Liver (tissue), 8 donors: ENCODE measurements at regions not wholly inside any gene's neighbourhood (a gene's known extent, or its start where the extent isn't known, plus 50 kb on each side); places are given as distances from the start of the nearest gene placed in this dataset.

Source experiments
- DNase-seq: peaks from one replicate; pipeline ENCODE4 v3.0.0-alpha.2; 2017; ENCODE audit warnings: low spot score
- H3K27ac ChIP-seq, 2 donors: one replicate each; pipeline ENCODE4 v1.7.0; 2013; ENCODE audit warnings: inconsistent platforms in 2 of 2, low read length in 2 of 2, control low read depth in 1 of 2, low read depth in 1 of 2, mild to moderate bottlenecking in 1 of 2
- H3K27me3 ChIP-seq, 4 donors: one replicate each; pipeline versions ENCODE4 v1.6.1 to v1.7.0; 2013; ENCODE audit warnings: low read length in 3 of 4, inconsistent platforms in 1 of 4, mild to moderate bottlenecking in 1 of 4, moderate library complexity in 1 of 4; ENCODE audit not compliant: control insufficient read depth in 4 of 4, insufficient read depth in 4 of 4
- H3K36me3 ChIP-seq, 4 donors: one replicate each; pipeline versions ENCODE4 v1.6.1 to v1.7.0; 2013; ENCODE audit warnings: low read length in 3 of 4, mild to moderate bottlenecking in 3 of 4, low read depth in 1 of 4, moderate library complexity in 1 of 4; ENCODE audit not compliant: control insufficient read depth in 4 of 4, insufficient read depth in 3 of 4
- H3K4me1 ChIP-seq, 4 donors: one replicate each; pipeline versions ENCODE4 v1.6.1 to v1.7.0; 2013; ENCODE audit warnings: low read length in 3 of 4, mild to moderate bottlenecking in 3 of 4, moderate library complexity in 1 of 4; ENCODE audit not compliant: control insufficient read depth in 4 of 4, insufficient read depth in 4 of 4
- H3K4me3 ChIP-seq, 3 donors: one replicate each; pipeline versions ENCODE4 v1.6.1 to v1.7.0; 2013; ENCODE audit warnings: low read length in 3 of 3, control low read depth in 1 of 3, low read depth in 1 of 3, mild to moderate bottlenecking in 1 of 3
- H3K9ac ChIP-seq, 2 donors: one replicate each; pipeline ENCODE4 v1.7.0; 2013; ENCODE audit warnings: low read length in 2 of 2, mild to moderate bottlenecking in 2 of 2, moderate library complexity in 2 of 2, control low read depth in 1 of 2, low read depth in 1 of 2
- H3K9me3 ChIP-seq, 4 donors: one replicate each; pipeline versions ENCODE4 v1.6.1 to v1.7.0; 2013; ENCODE audit warnings: low read length in 3 of 4; ENCODE audit not compliant: control insufficient read depth in 4 of 4
- ATF3 ChIP-seq: IDR thresholded peaks from 2 replicates; pipeline ENCODE4 v1.6.1; 2016; ENCODE audit warnings: antibody characterized with exemption
- CTCF ChIP-seq: fragments of 150-350 bp; IDR thresholded peaks from 2 replicates; pipeline ENCODE4 v1.5.1; 2017; ENCODE audit warnings: improper control_type of control experiment, low read depth, low read length; ENCODE audit not compliant: missing input control
- EGR1 ChIP-seq, 2 donors: IDR thresholded peaks; 2 replicates each; pipeline ENCODE4 v1.6.1; 2016 to 2018; ENCODE audit warnings: antibody characterized with exemption in 2 of 2, low read depth in 2 of 2
- FOXA1 ChIP-seq: IDR thresholded peaks from 2 replicates; pipeline ENCODE4 v1.6.1; 2016; ENCODE audit warnings: antibody characterized with exemption
- FOXA2 ChIP-seq: IDR thresholded peaks from 2 replicates; pipeline ENCODE4 v1.6.1; 2016; ENCODE audit warnings: antibody characterized with exemption
- GABPA ChIP-seq, 2 donors: IDR thresholded peaks in 1 of 2; conservative IDR thresholded peaks in 1 of 2; 2 replicates each; pipeline ENCODE4 v1.6.1; 2016; ENCODE audit warnings: antibody characterized with exemption in 2 of 2, mild to moderate bottlenecking in 1 of 2, moderate library complexity in 1 of 2
- HNF4A ChIP-seq, 2 donors: conservative IDR thresholded peaks; 2 replicates each; pipeline ENCODE4 v1.6.1; 2016; ENCODE audit warnings: antibody characterized with exemption in 2 of 2, mild to moderate bottlenecking in 2 of 2
- HNF4G ChIP-seq: IDR thresholded peaks from 2 replicates; pipeline ENCODE4 v1.6.1; 2016; ENCODE audit warnings: antibody characterized with exemption
- JUND ChIP-seq, 2 donors: IDR thresholded peaks; 2 replicates each; pipeline ENCODE4 v1.6.1; 2016; ENCODE audit warnings: antibody characterized with exemption in 2 of 2
- MAX ChIP-seq: IDR thresholded peaks from 2 replicates; pipeline ENCODE4 v1.6.1; 2016; ENCODE audit warnings: antibody characterized with exemption
- NR2F2 ChIP-seq: IDR thresholded peaks from 2 replicates; pipeline ENCODE4 v1.6.1; 2016; ENCODE audit warnings: antibody characterized with exemption
- RAD21 ChIP-seq, 2 donors: IDR thresholded peaks; 2 replicates each; pipeline ENCODE4 v1.6.1; 2016; ENCODE audit warnings: antibody characterized with exemption in 2 of 2, mild to moderate bottlenecking in 2 of 2
- REST ChIP-seq: IDR thresholded peaks from 2 replicates; pipeline ENCODE4 v1.6.1; 2016; ENCODE audit warnings: antibody characterized with exemption, mild to moderate bottlenecking
- RXRA ChIP-seq, 2 donors: IDR thresholded peaks; 2 replicates each; pipeline ENCODE4 v1.6.1; 2017 to 2018; ENCODE audit warnings: antibody characterized with exemption in 2 of 2, mild to moderate bottlenecking in 1 of 2
- SP1 ChIP-seq: IDR thresholded peaks from 2 replicates; pipeline ENCODE4 v1.6.1; 2018; ENCODE audit warnings: antibody characterized with exemption, mild to moderate bottlenecking
- TAF1 ChIP-seq: conservative IDR thresholded peaks from 2 replicates; pipeline ENCODE4 v1.6.1; 2016; ENCODE audit warnings: antibody characterized with exemption, mild to moderate bottlenecking
- YY1 ChIP-seq: IDR thresholded peaks from 2 replicates; pipeline ENCODE4 v1.6.1; 2016; ENCODE audit warnings: antibody characterized with exemption, mild to moderate bottlenecking
- ZBTB33 ChIP-seq: IDR thresholded peaks from 2 replicates; pipeline ENCODE4 v1.6.1; 2016; ENCODE audit warnings: antibody characterized with exemption
- WGBS: extraction: QIAGEN DNeasy Blood & Tissue Kit; methylation state at CpG from one replicate; pipeline ENCODE4 v1.1.7; 2013; 5-methylcytosine and 5-hydroxymethylcytosine counted together
- donor health status: healthy.
- donor health status: healthy.
- donor health status: healthy.
- donor health status: healthy.
- donor health status: healthy.

GRCh38 chr10:33828592-33828991 lies 494.1 kb upstream of the NRP1 start:
- Histone ChIP-seq H3K36me3 (no peaks in the 10 kb centered on the region), H3K9me3 (no peaks in the 10 kb centered on the region), H3K4me3 (no peak overlapping the region), H3K27ac (no peak overlapping the region), H3K9ac (no peak overlapping the region), H3K4me1 (no peaks in the 10 kb centered on the region), H3K27me3 (no peaks in the 10 kb centered on the region)
- DNase-seq, result no peak
- TF ChIP-seq TAF1, result no peak
- TF ChIP-seq EGR1 (IDR thresholded peaks at IDR 0.05; ENCODE audit: low read depth in 2 of 2), result no peak
- no peak for TF ChIP-seq YY1
- no peak for TF ChIP-seq SP1
- no peak for TF ChIP-seq NR2F2
- no peak for TF ChIP-seq FOXA2
- TF ChIP-seq JUND (IDR thresholded peaks at IDR 0.05), result no peak
- 95% methylated on average over 4 of the region's 4 CpGs for WGBS

- 96% methylated on average over 1 of the region's 1 CpG for WGBS
- DNase-seq, result no peak
Measured at GRCh38 chr10:33826186-33826585, 491.7 kb upstream of the NRP1 start.

More at GRCh38 chr10:33826186-33826585, 491.7 kb upstream of the NRP1 start:
- TF ChIP-seq HNF4G, result no peak
- TF ChIP-seq JUND (IDR thresholded peaks at IDR 0.05), result no peak
- no peak for TF ChIP-seq RXRA (IDR thresholded peaks at IDR 0.05)
- no peak for TF ChIP-seq REST
- TF ChIP-seq EGR1 (IDR thresholded peaks at IDR 0.05; ENCODE audit: low read depth in 2 of 2), result no peak
- no peak for TF ChIP-seq HNF4A (conservative IDR thresholded peaks at IDR 0.05)
- no peak for TF ChIP-seq RAD21 (IDR thresholded peaks at IDR 0.05)
- no peak for TF ChIP-seq TAF1
- TF ChIP-seq SP1, result no peak
- TF ChIP-seq ATF3, result no peak
- no peak for TF ChIP-seq FOXA2
- no peak for TF ChIP-seq FOXA1
- no peak for TF ChIP-seq MAX
- no peak for TF ChIP-seq NR2F2
- no peak for TF ChIP-seq CTCF
- no peak for TF ChIP-seq YY1
- TF ChIP-seq GABPA (IDR thresholded peaks at IDR 0.05 in 1 of 2, conservative IDR thresholded peaks at IDR 0.05 in 1 of 2), result no peak
- TF ChIP-seq ZBTB33, result no peak
- Histone ChIP-seq H3K9ac (no peak overlapping the region), H3K27ac (no peak overlapping the region), H3K4me1 (no peaks in the 10 kb centered on the region), H3K4me3 (no peak overlapping the region), H3K9me3 (no peaks in the 10 kb centered on the region), H3K27me3 (no peaks in the 10 kb centered on the region), H3K36me3 (no peaks in the 10 kb centered on the region)
